A673 (cell line): ENCODE measurements at regions not wholly inside any gene's neighbourhood (a gene's known extent, or its start where the extent isn't known, plus 50 kb on each side); places are given as distances from the start of the nearest gene placed in this dataset.

Experiments used
- EZH2 ChIP-seq: fragments of 200-600 bp; sonication (generic); IDR thresholded peaks from 2 replicates; pipeline ENCODE4 v1.6.1; 2017; ENCODE audit warnings: borderline replicate concordance, low read depth, mild to moderate bottlenecking, mixed read lengths, antibody characterized with exemption, low read length; ENCODE audit not compliant: poor library complexity, severe bottlenecking
- TF ChIP-seq, protein P1 (sequence below): fragments of 300-800, 200-600 bp; sonication (generic); conservative IDR thresholded peaks from 2 replicates; pipeline ENCODE4 v1.5.1; 2017; ENCODE audit warnings: low read depth, mild to moderate bottlenecking, antibody characterized with exemption, low read length, moderate library complexity, mixed read lengths

DNA sequence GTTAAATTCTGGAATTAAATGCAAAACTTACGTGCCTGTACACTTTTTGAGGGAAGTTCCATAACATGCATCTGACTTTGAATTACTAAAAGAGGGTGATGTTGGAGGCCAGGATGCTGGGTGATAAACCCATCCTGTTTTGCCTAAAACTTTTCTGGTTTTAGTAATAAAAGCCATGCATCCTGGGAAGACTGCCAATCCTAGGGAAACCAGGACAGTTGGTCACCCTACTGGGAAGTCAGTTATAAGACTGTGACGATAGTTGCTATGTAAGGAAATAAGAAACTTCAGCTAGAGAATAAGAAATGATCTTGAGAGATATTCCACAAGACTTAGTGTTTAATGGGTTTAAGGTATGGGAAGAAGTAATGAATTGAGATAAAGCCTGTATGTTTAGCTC lies 336.6 kb upstream of the LYPLAL1 start:
- TF ChIP-seq, protein P1, sequence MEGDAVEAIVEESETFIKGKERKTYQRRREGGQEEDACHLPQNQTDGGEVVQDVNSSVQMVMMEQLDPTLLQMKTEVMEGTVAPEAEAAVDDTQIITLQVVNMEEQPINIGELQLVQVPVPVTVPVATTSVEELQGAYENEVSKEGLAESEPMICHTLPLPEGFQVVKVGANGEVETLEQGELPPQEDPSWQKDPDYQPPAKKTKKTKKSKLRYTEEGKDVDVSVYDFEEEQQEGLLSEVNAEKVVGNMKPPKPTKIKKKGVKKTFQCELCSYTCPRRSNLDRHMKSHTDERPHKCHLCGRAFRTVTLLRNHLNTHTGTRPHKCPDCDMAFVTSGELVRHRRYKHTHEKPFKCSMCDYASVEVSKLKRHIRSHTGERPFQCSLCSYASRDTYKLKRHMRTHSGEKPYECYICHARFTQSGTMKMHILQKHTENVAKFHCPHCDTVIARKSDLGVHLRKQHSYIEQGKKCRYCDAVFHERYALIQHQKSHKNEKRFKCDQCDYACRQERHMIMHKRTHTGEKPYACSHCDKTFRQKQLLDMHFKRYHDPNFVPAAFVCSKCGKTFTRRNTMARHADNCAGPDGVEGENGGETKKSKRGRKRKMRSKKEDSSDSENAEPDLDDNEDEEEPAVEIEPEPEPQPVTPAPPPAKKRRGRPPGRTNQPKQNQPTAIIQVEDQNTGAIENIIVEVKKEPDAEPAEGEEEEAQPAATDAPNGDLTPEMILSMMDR = no peak
- TF ChIP-seq EZH2 = no peak
